ENCODE measurements at regions not wholly inside any gene's neighbourhood (a gene's known extent, or its start where the extent isn't known, plus 50 kb on each side); places are given as distances from the start of the nearest gene placed in this dataset.
"Not testable (repeated sequence)": the region's sequence is repeated elsewhere in the genome, so short reads cannot be mapped to it uniquely, and the experiment has no call there.

- DNase-seq (ENCODE audit: low spot score): no peak
- WGBS (ENCODE audit: low lambda C conversion rate, missing lambda C conversion rate): 83% methylated on average over 7 of the region's 7 CpGs
- Histone ChIP-seq H3K27me3 (no peaks in the 10 kb centered on the region), H3K9me2 (replicated peaks; ENCODE audit: insufficient read depth) (no peaks in the 10 kb centered on the region), H3K27ac (no peak overlapping the region), H3K4me2 (no peak overlapping the region), H3K36me3 (replicated peaks; ENCODE audit: insufficient read depth, low read depth) (no peaks in the 10 kb centered on the region), H3K4me1 (ENCODE audit: insufficient read depth) (no peaks in the 10 kb centered on the region), H3K9me3 (ENCODE audit: low read depth) (no peaks in the 10 kb centered on the region), H3K79me2 (no peaks in the 10 kb centered on the region), H4K20me1 (ENCODE audit: insufficient read depth, poor library complexity, severe bottlenecking) (no peaks in the 10 kb centered on the region), H2AFZ (no peak overlapping the region), H3K4me3 (no peak overlapping the region)
- TF ChIP-seq EZH2phosphoT487 (IDR thresholded peaks at IDR 0.05; ENCODE audit: low read depth, severe bottlenecking, unreplicated experiment): no peak
- TF ChIP-seq CTCF (IDR thresholded peaks at IDR 0.05; ENCODE audit: poor library complexity): no peak
- no peak for TF ChIP-seq EZH2 (IDR thresholded peaks at IDR 0.05; ENCODE audit: borderline replicate concordance)
Observed at GRCh38 chr1:19552291-19553010, 67.1 kb upstream of the CAPZB start.

- not testable (repeated sequence) for H3K36me3 ChIP-seq (replicated peaks; ENCODE audit: insufficient read depth, low read depth); H3K4me1 ChIP-seq (ENCODE audit: insufficient read depth); H3K27me3 ChIP-seq; H4K20me1 ChIP-seq (ENCODE audit: insufficient read depth, poor library complexity, severe bottlenecking); DNase-seq (ENCODE audit: low spot score); H3K27ac ChIP-seq; H2AFZ ChIP-seq; H3K79me2 ChIP-seq; H3K9me3 ChIP-seq (ENCODE audit: low read depth); H3K4me2 ChIP-seq; H3K9me2 ChIP-seq (replicated peaks; ENCODE audit: insufficient read depth); H3K4me3 ChIP-seq
- WGBS (ENCODE audit: low lambda C conversion rate, missing lambda C conversion rate): 83% methylated on average over 6 of the region's 6 CpGs
Observed at GRCh38 chr1:19551837-19552236, 66.5 kb upstream of the CAPZB start.

GRCh38 chr1:19550437-19550836, 65.1 kb upstream of the CAPZB start:
- not testable (repeated sequence) for H3K4me2 ChIP-seq; H4K20me1 ChIP-seq (ENCODE audit: insufficient read depth, poor library complexity, severe bottlenecking); H3K27me3 ChIP-seq; H3K4me1 ChIP-seq (ENCODE audit: insufficient read depth); H3K36me3 ChIP-seq (replicated peaks; ENCODE audit: insufficient read depth, low read depth); H3K27ac ChIP-seq; DNase-seq (ENCODE audit: low spot score); H3K9me3 ChIP-seq (ENCODE audit: low read depth); H3K4me3 ChIP-seq; H3K9me2 ChIP-seq (replicated peaks; ENCODE audit: insufficient read depth); H2AFZ ChIP-seq; H3K79me2 ChIP-seq
- 56% methylated on average over 7 of the region's 7 CpGs for WGBS (ENCODE audit: low lambda C conversion rate, missing lambda C conversion rate)

DNA sequence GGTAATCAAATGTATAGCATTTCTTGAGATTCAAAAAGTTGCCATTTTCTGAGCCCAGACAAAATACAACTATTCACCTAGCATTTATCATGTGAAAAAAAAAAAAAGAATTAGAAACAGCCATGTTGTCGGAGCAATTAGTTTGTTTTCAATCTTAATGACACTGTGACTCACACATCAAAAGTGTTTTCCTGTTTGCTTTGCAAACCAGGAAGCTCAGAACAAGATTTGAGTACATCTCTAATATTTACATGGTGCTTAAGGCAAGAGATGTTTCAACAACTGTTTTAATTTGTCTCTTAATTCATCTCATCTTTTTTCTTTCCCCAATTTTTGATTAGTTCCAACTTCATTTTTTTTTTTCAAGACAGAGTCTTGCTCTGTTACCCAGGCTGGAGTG, 62.5 kb upstream of the CAPZB start:
- Histone ChIP-seq H3K9me2 (replicated peaks; ENCODE audit: insufficient read depth) (no peaks in the 10 kb centered on the region), H3K9me3 (ENCODE audit: low read depth) (no peaks in the 10 kb centered on the region), H4K20me1 (ENCODE audit: insufficient read depth, poor library complexity, severe bottlenecking) (no peaks in the 10 kb centered on the region), H3K27me3 (no peaks in the 10 kb centered on the region), H2AFZ (no peak overlapping the region), H3K36me3 (replicated peaks; ENCODE audit: insufficient read depth, low read depth) (no peaks in the 10 kb centered on the region), H3K4me2 (no peak overlapping the region), H3K79me2 (no peaks in the 10 kb centered on the region), H3K27ac (no peak overlapping the region), H3K4me3 (no peak overlapping the region), H3K4me1 (ENCODE audit: insufficient read depth) (no peaks in the 10 kb centered on the region)
- 74% methylated on average over 1 of the region's 1 CpG for WGBS (ENCODE audit: low lambda C conversion rate, missing lambda C conversion rate)
- no peak for DNase-seq (ENCODE audit: low spot score)
- TF ChIP-seq EZH2phosphoT487 (IDR thresholded peaks at IDR 0.05; ENCODE audit: low read depth, severe bottlenecking, unreplicated experiment) (peak; percentile 42), EZH2 (IDR thresholded peaks at IDR 0.05; ENCODE audit: borderline replicate concordance) (no peak), CTCF (IDR thresholded peaks at IDR 0.05; ENCODE audit: poor library complexity) (no peak)
